ENCODE measurements at regions not wholly inside any gene's neighbourhood (a gene's known extent, or its start where the extent isn't known, plus 50 kb on each side); places are given as distances from the start of the nearest gene placed in this dataset.
"Not testable (repeated sequence)": the region's sequence is repeated elsewhere in the genome, so short reads cannot be mapped to it uniquely, and the experiment has no call there.

DNA sequence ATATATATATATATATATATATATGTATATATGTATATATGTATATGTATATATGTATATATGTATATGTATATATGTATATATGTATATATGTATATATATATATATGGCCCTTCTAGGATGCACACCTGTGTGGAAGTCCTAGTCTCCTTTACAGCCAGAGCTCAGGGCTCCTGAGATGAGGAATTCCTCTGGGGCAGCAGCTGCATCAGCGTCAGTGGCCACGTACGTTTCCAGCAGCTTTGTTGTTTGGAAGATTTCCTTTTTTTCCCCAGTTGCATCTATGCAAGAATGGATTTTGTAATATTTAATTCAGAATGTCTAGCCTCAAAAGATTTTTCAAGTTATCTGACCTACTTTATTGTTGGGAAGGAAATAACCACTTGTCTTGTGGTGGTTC lies 68.6 kb downstream of the TNFAIP2 start:
- DNase-seq (ENCODE audit: low read depth), result no peak
- peaks cover 18% of the 10 kb centered on the region for H3K27me3 ChIP-seq (ENCODE audit: control insufficient read depth, insufficient read depth, low read length)
- no peak for TF ChIP-seq CTCF (IDR thresholded peaks at IDR 0.05; ENCODE audit: insufficient read depth, low read length, poor library complexity, severe bottlenecking)
- no peaks in the 10 kb centered on the region for H3K36me3 ChIP-seq (ENCODE audit: control insufficient read depth, insufficient read depth, low read length)
- no peak overlapping the region for H3K4me3 ChIP-seq (ENCODE audit: low read depth, low read length)

DNA sequence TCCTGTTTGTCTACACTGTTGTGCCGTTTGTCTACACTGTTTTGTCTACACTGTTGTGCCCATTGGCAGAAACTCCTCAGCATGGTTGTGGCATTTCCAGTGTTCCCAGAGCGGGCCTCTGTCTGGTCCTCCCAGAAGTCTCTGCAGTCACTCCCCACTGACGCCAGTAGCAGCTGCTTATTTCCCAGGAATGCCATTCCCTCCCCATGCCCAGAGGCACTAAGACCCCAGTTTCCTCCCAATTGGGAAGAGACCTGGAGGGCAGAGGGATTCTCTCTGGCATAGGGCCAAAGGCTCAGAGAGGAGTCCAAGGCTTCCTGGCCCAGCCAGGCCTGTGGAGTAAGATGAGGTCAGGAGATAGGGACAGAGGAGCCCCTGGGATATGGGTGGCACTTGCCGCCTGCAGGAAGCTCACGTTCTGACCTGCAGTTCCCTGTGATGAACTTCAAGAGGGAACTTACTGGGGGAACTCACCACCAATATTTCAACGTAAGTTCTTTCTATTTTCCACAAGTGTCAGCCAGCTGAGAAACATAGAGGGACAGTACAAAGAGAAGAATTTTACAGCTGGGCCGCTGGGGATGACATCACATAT lies 69.1 kb downstream of the TNFAIP2 start:
- no peak for TF ChIP-seq CTCF (IDR thresholded peaks at IDR 0.05; ENCODE audit: insufficient read depth, low read length, poor library complexity, severe bottlenecking)

GRCh38 chr14:103192861-103193260 lies 69.6 kb downstream of the TNFAIP2 start:
- not testable (repeated sequence) for H3K36me3 ChIP-seq (ENCODE audit: control insufficient read depth, insufficient read depth, low read length)
- H3K27me3 ChIP-seq (ENCODE audit: control insufficient read depth, insufficient read depth, low read length), result peaks cover 13% of the 10 kb centered on the region

More for the DNA sequence above, 69.1 kb downstream of the TNFAIP2 start:
- no peaks in the 10 kb centered on the region for H3K36me3 ChIP-seq (ENCODE audit: control insufficient read depth, insufficient read depth, low read length)
- DNase-seq (ENCODE audit: low read depth), result no peak
- peaks cover 16% of the 10 kb centered on the region for H3K27me3 ChIP-seq (ENCODE audit: control insufficient read depth, insufficient read depth, low read length)
- H3K4me3 ChIP-seq (ENCODE audit: low read depth, low read length), result no peak overlapping the region

GRCh38 chr14:103193491-103193890 lies 70.2 kb downstream of the TNFAIP2 start:
- not testable (repeated sequence) for H3K36me3 ChIP-seq (ENCODE audit: control insufficient read depth, insufficient read depth, low read length); DNase-seq (ENCODE audit: low read depth); H3K4me3 ChIP-seq (ENCODE audit: low read depth, low read length)
- H3K27me3 ChIP-seq (ENCODE audit: control insufficient read depth, insufficient read depth, low read length), result peaks cover 12% of the 10 kb centered on the region

More at GRCh38 chr14:103192861-103193260, 69.6 kb downstream of the TNFAIP2 start:
- not testable (repeated sequence) for H3K4me3 ChIP-seq (ENCODE audit: low read depth, low read length); DNase-seq (ENCODE audit: low read depth)

DNA sequence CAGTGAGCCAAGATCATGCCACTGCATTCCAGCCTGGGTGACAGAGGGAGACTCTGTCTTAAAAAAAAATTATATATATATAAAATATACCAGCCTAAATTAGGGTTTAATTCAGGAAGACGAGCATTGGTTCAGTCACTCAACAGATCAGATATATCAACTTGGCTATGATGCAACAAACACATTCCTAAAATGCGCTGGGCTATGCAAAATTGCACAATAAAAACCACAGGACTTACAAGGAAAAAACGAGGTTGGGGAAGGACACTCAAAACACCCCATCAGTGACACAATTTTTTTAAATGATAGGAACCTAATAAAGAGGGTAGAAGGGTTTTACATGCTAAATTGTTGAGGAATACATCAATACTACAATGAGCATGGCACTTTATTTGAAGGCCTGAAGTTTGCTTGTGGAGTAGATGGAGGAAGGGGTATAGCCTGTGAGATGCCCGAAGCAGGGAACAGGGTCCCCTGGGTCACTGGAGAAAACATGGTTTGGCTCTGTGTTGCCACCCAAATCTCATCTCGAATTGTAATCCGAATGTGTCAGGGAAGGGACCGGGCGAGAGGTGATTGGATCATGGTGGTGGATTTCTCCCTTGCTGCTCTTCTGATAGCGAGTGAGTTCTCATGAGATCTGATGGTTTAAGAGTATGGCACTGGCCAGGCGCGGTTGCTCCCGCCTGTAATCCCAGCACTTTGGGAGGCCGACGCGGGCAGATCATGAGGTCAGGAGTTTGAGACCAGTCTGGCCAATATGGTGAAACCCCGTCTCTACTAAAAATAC lies 71.2 kb downstream of the TNFAIP2 start:
- Histone ChIP-seq H3K27me3 (ENCODE audit: control insufficient read depth, insufficient read depth, low read length) (peaks cover 3% of the 10 kb centered on the region), H3K4me3 (ENCODE audit: low read depth, low read length) (no peak overlapping the region), H3K36me3 (ENCODE audit: control insufficient read depth, insufficient read depth, low read length) (no peaks in the 10 kb centered on the region)
- peak; percentile 35 for DNase-seq (ENCODE audit: low read depth)
- no peak for TF ChIP-seq CTCF (IDR thresholded peaks at IDR 0.05; ENCODE audit: insufficient read depth, low read length, poor library complexity, severe bottlenecking)

DNA sequence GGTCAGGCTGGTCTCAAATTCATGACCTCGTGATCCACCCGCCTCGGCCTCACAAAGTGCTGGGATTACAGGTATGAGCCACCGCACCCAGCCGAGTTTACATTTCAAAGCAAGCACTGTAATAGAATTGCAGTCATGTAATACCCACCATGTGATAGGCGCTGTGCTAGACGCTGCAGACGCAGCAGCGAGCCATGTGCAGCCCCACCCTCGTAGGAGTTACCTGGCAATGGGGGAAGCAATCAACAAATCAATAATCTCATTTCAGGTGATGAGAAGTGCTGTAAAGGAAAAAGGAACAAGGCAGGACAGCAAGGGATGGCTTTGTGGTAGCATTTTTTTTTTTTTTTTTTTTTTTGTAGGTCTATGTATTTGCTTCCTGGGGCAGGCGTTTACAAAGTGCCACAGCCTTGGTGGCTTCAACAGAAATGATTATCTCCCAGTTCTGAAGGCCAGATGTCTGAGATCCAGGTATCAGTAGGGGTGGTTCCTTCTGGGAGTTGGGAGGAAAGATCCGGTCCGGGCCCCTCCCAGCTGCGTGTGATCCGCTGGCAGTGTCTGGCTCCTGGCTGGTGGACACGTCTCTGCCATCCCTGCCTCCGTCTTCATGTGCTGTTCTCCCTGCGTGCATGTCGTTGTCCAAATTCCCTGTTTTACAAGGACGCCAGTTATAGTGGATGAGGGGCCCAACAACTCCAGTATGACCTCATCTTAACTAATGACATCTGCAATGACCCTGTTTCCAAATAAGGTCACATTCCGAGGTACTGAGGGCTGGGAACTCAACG lies 72.8 kb downstream of the TNFAIP2 start:
- no peak for TF ChIP-seq CTCF (IDR thresholded peaks at IDR 0.05; ENCODE audit: insufficient read depth, low read length, poor library complexity, severe bottlenecking)
- no peak for DNase-seq (ENCODE audit: low read depth)
- Histone ChIP-seq H3K27me3 (ENCODE audit: control insufficient read depth, insufficient read depth, low read length) (no peaks in the 10 kb centered on the region), H3K36me3 (ENCODE audit: control insufficient read depth, insufficient read depth, low read length) (no peaks in the 10 kb centered on the region), H3K4me3 (ENCODE audit: low read depth, low read length) (no peak overlapping the region)

All from kidney epithelial cell (primary cell).